Pons (tissue), 1 donor: ENCODE measurements at regions not wholly inside any gene's neighbourhood (a gene's known extent, or its start where the extent isn't known, plus 50 kb on each side); places are given as distances from the start of the nearest gene placed in this dataset.

Experiments used
- DNase-seq: peaks from one replicate; pipeline ENCODE4 v3.0.0-alpha.2; 2016; ENCODE audit warnings: low spot score

GRCh38 chr15:97623091-97623661, 337.3 kb upstream of the ARRDC4 start:
- DNase-seq, result no peak

- no peak for DNase-seq
Measured at GRCh38 chr15:97627634-97628033, 332.9 kb upstream of the ARRDC4 start.

GRCh38 chr15:97645758-97646157, 314.7 kb upstream of the ARRDC4 start:
- no peak for DNase-seq

- DNase-seq, result no peak
Measured at GRCh38 chr15:97648728-97649127, 311.8 kb upstream of the ARRDC4 start.

GRCh38 chr15:97652041-97652440, 308.5 kb upstream of the ARRDC4 start:
- DNase-seq, result no peak

- no peak for DNase-seq
Measured at GRCh38 chr15:97652700-97653167, 307.8 kb upstream of the ARRDC4 start.

GRCh38 chr15:97653896-97654295, 306.6 kb upstream of the ARRDC4 start:
- no peak for DNase-seq

GRCh38 chr15:97654481-97655076, 305.9 kb upstream of the ARRDC4 start:
- no peak for DNase-seq

- no peak for DNase-seq
Measured at GRCh38 chr15:97661796-97662195, 298.7 kb upstream of the ARRDC4 start.

- DNase-seq, result no peak
Measured at GRCh38 chr15:97672586-97672985, 287.9 kb upstream of the ARRDC4 start.

GRCh38 chr15:97678656-97679055, 281.8 kb upstream of the ARRDC4 start:
- no peak for DNase-seq

- no peak for DNase-seq
Measured at GRCh38 chr15:97679106-97679688, 281.3 kb upstream of the ARRDC4 start.

GRCh38 chr15:97680606-97681220, 279.8 kb upstream of the ARRDC4 start:
- DNase-seq, result no peak

- DNase-seq, result no peak
Measured at GRCh38 chr15:97683831-97684230, 276.7 kb upstream of the ARRDC4 start.

- DNase-seq, result no peak
Measured at GRCh38 chr15:97684249-97684648, 276.3 kb upstream of the ARRDC4 start.

GRCh38 chr15:97686324-97686723, 274.2 kb upstream of the ARRDC4 start:
- no peak for DNase-seq

- no peak for DNase-seq
Measured at GRCh38 chr15:97687654-97688053, 272.8 kb upstream of the ARRDC4 start.

- no peak for DNase-seq
Measured at GRCh38 chr15:97688177-97688576, 272.3 kb upstream of the ARRDC4 start.

- no peak for DNase-seq
Measured at GRCh38 chr15:97688886-97689285, 271.6 kb upstream of the ARRDC4 start.

GRCh38 chr15:97691078-97691477, 269.4 kb upstream of the ARRDC4 start:
- no peak for DNase-seq

- no peak for DNase-seq
Measured at GRCh38 chr15:97691799-97692198, 268.7 kb upstream of the ARRDC4 start.

- DNase-seq, result no peak
Measured at GRCh38 chr15:97692301-97693015, 268.0 kb upstream of the ARRDC4 start.

- no peak for DNase-seq
Measured at GRCh38 chr15:97694456-97694855, 266.0 kb upstream of the ARRDC4 start.
